K562 (cell line): ENCODE measurements at regions not wholly inside any gene's neighbourhood (a gene's known extent, or its start where the extent isn't known, plus 50 kb on each side); places are given as distances from the start of the nearest gene placed in this dataset.

Experiments used
- ATAC-seq: fragments of 200-7000 bp; cut with Tn5 transposase; 3 replicates; pipeline ENCODE4 v1.9.1; 2020; ENCODE audit warnings: moderate library complexity
- BruUV-seq: library from RNA; stranded (reverse); fragments of 400-500 nt; replicated peaks from 2 replicates; lab custom pipeline; 2021; lab: Mats Ljungman, UMichigan
- CTCF ChIA-PET: fragments of 300-600 bp; formaldehyde crosslinking; extraction: SDS; loops from one replicate; lab custom pipeline; 2021; ENCODE audit warnings: low intra/inter-chr PET ratio; lab: Yijun Ruan, JAX
- POLR2A ChIA-PET: fragments of 300-600, 350-650 bp; sonication (Branson Sonifier 250); formaldehyde crosslinking; extraction: SDS; loops from one replicate; lab custom pipeline; 2021; ENCODE audit warnings: antibody characterized with exemption, inconsistent platforms; lab: Yijun Ruan, JAX
- DNase-seq, 4 experiments: peaks; one replicate each; pipeline versions ENCODE4 v3.0.0 to v3.0.0-alpha.2; 2011 to 2018; ENCODE audit warnings: low spot score in 3 of 4, mixed read lengths in 3 of 4; ENCODE audit errors: extremely low read depth in 1 of 4
- FAIRE-seq: peaks from 2 replicates; lab custom pipeline; 2011; peaks lifted over from hg19 to GRCh38; lab: Jason Lieb, UNC
- H2AFZ ChIP-seq: 2 replicates; pipeline ENCODE4 v1.6.0; 2011; ENCODE audit warnings: low read depth, low read length, control low read depth, inconsistent platforms
- H3K27ac ChIP-seq: fragments of 200-600 bp; 3 replicates; pipeline ENCODE4 v1.8.0; 2011; ENCODE audit warnings: low read depth, mild to moderate bottlenecking, control low read depth, inconsistent platforms, low read length, moderate library complexity, mixed read lengths; ENCODE audit errors: extremely low read depth
- H3K27me3 ChIP-seq, 2 experiments: fragments of 300-600 bp in 1 of 2; 2 replicates in 1 of 2; 3 replicates in 1 of 2; pipeline versions ENCODE4 v1.6.0 to v1.8.0; 2011; ENCODE audit warnings: inconsistent platforms in 2 of 2, low read length in 2 of 2, mild to moderate bottlenecking in 1 of 2, mixed read lengths in 1 of 2, moderate library complexity in 1 of 2; ENCODE audit not compliant: control insufficient read depth in 2 of 2, insufficient read depth in 2 of 2
- H3K36me3 ChIP-seq: fragments of 300-600 bp; 3 replicates; pipeline ENCODE4 v1.8.0; 2011; ENCODE audit warnings: mild to moderate bottlenecking, low read length, inconsistent platforms; ENCODE audit not compliant: control insufficient read depth, insufficient read depth
- H3K4me1 ChIP-seq, 2 experiments: fragments of 200-600 bp in 1 of 2; replicated peaks in 1 of 2; 2 replicates in 1 of 2; 3 replicates in 1 of 2; pipeline versions ENCODE4 v1.5.1 to v1.8.0; 2011; ENCODE audit warnings: inconsistent platforms in 2 of 2, low read length in 2 of 2, mild to moderate bottlenecking in 1 of 2, mixed read lengths in 1 of 2, moderate library complexity in 1 of 2; ENCODE audit not compliant: control insufficient read depth in 2 of 2, insufficient read depth in 2 of 2
- H3K4me2 ChIP-seq: 2 replicates; pipeline ENCODE4 v1.6.1; 2011; ENCODE audit warnings: low read length, control low read depth, inconsistent platforms, mixed read lengths; ENCODE audit not compliant: insufficient read depth
- H3K4me3 ChIP-seq: fragments of 200-600 bp; sonication (generic), shearing (Covaris generic); 2 replicates; pipeline ENCODE4 v1.5.1; 2016; ENCODE audit warnings: control low read depth, inconsistent platforms
- H3K79me2 ChIP-seq: fragments of 200-600 bp; 3 replicates; pipeline ENCODE4 v1.8.0; 2011; ENCODE audit warnings: low read length, inconsistent platforms; ENCODE audit not compliant: control insufficient read depth, insufficient read depth
- H3K9ac ChIP-seq, 2 experiments: 2 replicates each; pipeline versions ENCODE4 v1.6.0 to v1.6.1; 2011; ENCODE audit warnings: low read depth in 2 of 2, low read length in 2 of 2, control low read depth in 1 of 2, inconsistent platforms in 1 of 2, mild to moderate bottlenecking in 1 of 2, mixed read lengths in 1 of 2; ENCODE audit not compliant: insufficient read depth in 1 of 2
- H3K9me1 ChIP-seq: one replicate; pipeline ENCODE4 v1.6.0; 2011; ENCODE audit warnings: inconsistent platforms, mild to moderate bottlenecking, low read length, moderate library complexity; ENCODE audit not compliant: control insufficient read depth, insufficient read depth
- H3K9me3 ChIP-seq: replicated peaks from 2 replicates; pipeline ENCODE4 v1.5.1; 2011; ENCODE audit warnings: low read depth, low read length, inconsistent platforms; ENCODE audit not compliant: control insufficient read depth, insufficient read depth
- H4K20me1 ChIP-seq: replicated peaks from 2 replicates; pipeline ENCODE4 v1.6.1; 2011; ENCODE audit warnings: low read length, inconsistent platforms, mixed read lengths; ENCODE audit not compliant: control insufficient read depth, insufficient read depth
- MTA3 ChIP-seq: fragments of 450-650 bp; formaldehyde crosslinking; IDR thresholded peaks from 2 replicates; pipeline ENCODE4 v1.6.1; 2017; ENCODE audit warnings: mild to moderate bottlenecking, borderline replicate concordance
- NR1H2 ChIP-seq: sonication (generic); formaldehyde crosslinking; IDR thresholded peaks from 2 replicates; pipeline ENCODE4 v1.4.0; 2020; ENCODE audit warnings: mild to moderate bottlenecking, missing genetic modification reagents
- NR2C2 ChIP-seq, 2 experiments: fragments of 200-800 bp in 1 of 2; sonication (Bioruptor generic) in 1 of 2; sonication (generic) in 1 of 2; formaldehyde crosslinking in 1 of 2; IDR thresholded peaks; 2 replicates each; pipeline versions ENCODE4 v1.6.1 to v1.8.0; 2016 to 2022; ENCODE audit warnings: mild to moderate bottlenecking in 1 of 2, missing compliant biosample characterization in 1 of 2, missing genetic modification characterization in 1 of 2, missing genetic modification reagents in 1 of 2
- RHOXF2B ChIP-seq: fragments of 250-450 bp; sonication (Bioruptor Pico); conservative IDR thresholded peaks from 2 replicates; pipeline ENCODE4 v1.5.1; 2021
- SRSF3 ChIP-seq: fragments of 200-400 bp; formaldehyde crosslinking; IDR thresholded peaks from 2 replicates; pipeline ENCODE4 v1.6.1; 2016; ENCODE audit warnings: mild to moderate bottlenecking, low read length, moderate library complexity; ENCODE audit not compliant: insufficient read depth
- WGBS: fragments of 100-300 bp; shearing (Covaris generic); methylation state at CpG from one replicate; pipeline ENCODE4 v1.1.6; 2016; ENCODE audit warnings: low coverage, mixed read lengths; ENCODE audit not compliant: insufficient coverage; ENCODE audit errors: missing lambda C conversion rate; 5-methylcytosine and 5-hydroxymethylcytosine counted together
- in situ Hi-C: fragments of 300-500 bp; cut with MboI; formaldehyde crosslinking; loops from 4 replicates; pipeline ENCODE4 v1.15.0; 2018; ENCODE audit warnings: inconsistent platforms, mixed read lengths
- intact Hi-C: fragments of 100-400 bp; cut with micrococcal nuclease; formaldehyde crosslinking; loops from 2 replicates; pipeline ENCODE4 v1.14.2; 2022
- TF ChIP-seq, protein P1 (sequence below): IDR thresholded peaks from 2 replicates; pipeline ENCODE4 v1.6.1; 2011; ENCODE audit not compliant: insufficient read length; ENCODE audit errors: extremely low read depth
- TF ChIP-seq, protein P2 (sequence below): sonication (generic); formaldehyde crosslinking; IDR thresholded peaks from 2 replicates; pipeline ENCODE4 v1.8.0; 2022; ENCODE audit warnings: missing genetic modification reagents, mild to moderate bottlenecking, moderate library complexity, borderline replicate concordance
- TF ChIP-seq, protein P3 (sequence below): fragments of 450-650 bp; IDR thresholded peaks from 2 replicates; pipeline ENCODE4 v1.6.1; 2016; ENCODE audit warnings: missing biosample characterization, missing genetic modification characterization
- TF ChIP-seq, protein P4 (sequence below): fragments of 450-650 bp; IDR thresholded peaks from 2 replicates; pipeline ENCODE4 v1.6.1; 2016
- TF ChIP-seq, protein P5 (sequence below): sonication (generic); formaldehyde crosslinking; IDR thresholded peaks from 2 replicates; pipeline ENCODE4 v1.8.0; 2023; ENCODE audit warnings: mild to moderate bottlenecking, missing genetic modification reagents

DNA sequence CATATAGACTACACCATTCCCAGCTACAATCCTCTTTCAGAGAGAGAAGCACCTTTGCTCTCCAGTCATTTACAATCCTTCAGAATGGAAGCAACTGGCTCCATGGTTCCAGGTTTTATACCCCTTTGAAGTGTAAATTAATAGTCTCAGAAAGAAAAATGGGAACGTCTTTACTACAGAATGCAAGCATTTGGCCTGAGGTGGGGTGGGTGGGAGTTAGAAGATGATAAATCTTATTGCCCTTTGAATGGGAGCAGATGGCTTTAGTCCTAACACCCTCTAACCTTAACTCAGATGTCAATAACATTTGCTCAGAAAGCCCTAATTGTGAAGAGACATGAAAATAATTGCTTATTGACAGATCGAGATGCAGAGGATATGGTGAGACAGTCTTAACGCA, 84.2 kb upstream of the KCNMA1 start:
- H3K9ac ChIP-seq, result no peak overlapping the region
- no peak for ATAC-seq
- H3K27me3 ChIP-seq, result 0 out of 5 replicates have a peak, but pooled peaks cover 0 to 4% of the 10 kb centered on the region in 2 experiments
- in situ Hi-C loops (no loop called here), intact Hi-C loops (loop anchor here (5.0 kb wide), 1 partner anchor 250 kb away; no protein-coding TSS in a partner anchor)
- no peaks in the 10 kb centered on the region for H3K9me3 ChIP-seq
- H3K4me2 ChIP-seq, result no peak overlapping the region
- H3K4me3 ChIP-seq, result no peak overlapping the region
- BruUV-seq, result no TSS peak
- H3K36me3 ChIP-seq, result no peaks in the 10 kb centered on the region
- ChIA-PET POLR2A (no interaction called here), CTCF (no interaction called here)
- H3K27ac ChIP-seq, result no peak overlapping the region
- TF ChIP-seq, protein P1, sequence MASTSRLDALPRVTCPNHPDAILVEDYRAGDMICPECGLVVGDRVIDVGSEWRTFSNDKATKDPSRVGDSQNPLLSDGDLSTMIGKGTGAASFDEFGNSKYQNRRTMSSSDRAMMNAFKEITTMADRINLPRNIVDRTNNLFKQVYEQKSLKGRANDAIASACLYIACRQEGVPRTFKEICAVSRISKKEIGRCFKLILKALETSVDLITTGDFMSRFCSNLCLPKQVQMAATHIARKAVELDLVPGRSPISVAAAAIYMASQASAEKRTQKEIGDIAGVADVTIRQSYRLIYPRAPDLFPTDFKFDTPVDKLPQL, result no peak
- TF ChIP-seq NR2C2 (CRISPR knock-in tag; IDR thresholded peaks at IDR 0.05) (no peak), NR2C2 (tag; IDR thresholded peaks at IDR 0.05) (no peak), SRSF3 (no peak)
- H3K9me1 ChIP-seq, result no peaks in the 10 kb centered on the region
- no peak for DNase-seq
- 8% methylated on average over 3 of the region's 3 CpGs for WGBS
- H4K20me1 ChIP-seq, result no peaks in the 10 kb centered on the region
- no peak for FAIRE-seq
- no peak overlapping the region for H2AFZ ChIP-seq
- no peaks in the 10 kb centered on the region for H3K4me1 ChIP-seq
- no peaks in the 10 kb centered on the region for H3K79me2 ChIP-seq

DNA sequence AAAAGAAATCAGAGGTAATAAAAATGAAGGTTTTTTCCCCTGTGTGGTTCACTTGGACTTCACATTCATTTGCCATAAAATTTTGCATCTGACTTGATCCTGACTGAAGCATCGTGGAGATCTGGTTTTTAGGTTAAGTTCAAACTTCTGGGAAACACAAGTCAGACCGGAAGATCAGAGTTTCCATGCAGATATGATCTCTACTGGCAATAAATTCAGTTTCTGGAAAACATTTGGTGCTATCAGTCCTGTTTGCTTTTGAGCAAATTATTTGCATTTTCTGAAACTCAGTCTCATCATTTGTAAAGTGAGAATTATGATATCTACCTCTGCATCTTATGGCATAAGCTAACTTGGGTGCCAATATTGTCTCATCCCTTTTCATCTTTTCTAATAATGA, 81.3 kb upstream of the KCNMA1 start:
- no peaks in the 10 kb centered on the region for H3K4me1 ChIP-seq
- FAIRE-seq (no peak), ATAC-seq (no peak), DNase-seq (no peak)
- H3K4me3 ChIP-seq, result no peak overlapping the region
- no peak overlapping the region for H3K27ac ChIP-seq
- peaks cover 0 to 18% of the 10 kb centered on the region in 2 experiments; a peak in 2 of 5 replicates for H3K27me3 ChIP-seq
- no peak overlapping the region for H3K9ac ChIP-seq
- H3K9me1 ChIP-seq, result no peaks in the 10 kb centered on the region
- no peaks in the 10 kb centered on the region for H4K20me1 ChIP-seq
- ChIA-PET POLR2A (interaction anchor here (0.7 kb wide), 1 partner anchor 419 kb away, joined by 3 read pairs; no protein-coding TSS in a partner anchor), CTCF (interaction anchor here (2.2 kb wide), 1 partner anchor 37 kb away, joined by 10 read pairs; no protein-coding TSS in a partner anchor)
- no peak overlapping the region for H3K4me2 ChIP-seq
- H2AFZ ChIP-seq, result no peak overlapping the region
- H3K36me3 ChIP-seq, result no peaks in the 10 kb centered on the region
- WGBS, result 0% methylated on average over 2 of the region's 2 CpGs
- intact Hi-C loops (loop anchor here (1.0 kb wide), 2 partner anchors 37 to 118 kb away; no protein-coding TSS in a partner anchor), in situ Hi-C loops (no loop called here)
- no TSS peak for BruUV-seq
- H3K9me3 ChIP-seq, result no peaks in the 10 kb centered on the region
- no peaks in the 10 kb centered on the region for H3K79me2 ChIP-seq
- TF ChIP-seq NR1H2 (no peak), RHOXF2B (CRISPR knock-in tag) (no peak), MTA3 (no peak)
- TF ChIP-seq, protein P2, sequence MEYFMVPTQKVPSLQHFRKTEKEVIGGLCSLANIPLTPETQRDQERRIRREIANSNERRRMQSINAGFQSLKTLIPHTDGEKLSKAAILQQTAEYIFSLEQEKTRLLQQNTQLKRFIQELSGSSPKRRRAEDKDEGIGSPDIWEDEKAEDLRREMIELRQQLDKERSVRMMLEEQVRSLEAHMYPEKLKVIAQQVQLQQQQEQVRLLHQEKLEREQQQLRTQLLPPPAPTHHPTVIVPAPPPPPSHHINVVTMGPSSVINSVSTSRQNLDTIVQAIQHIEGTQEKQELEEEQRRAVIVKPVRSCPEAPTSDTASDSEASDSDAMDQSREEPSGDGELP, result no peak
- TF ChIP-seq, protein P3, sequence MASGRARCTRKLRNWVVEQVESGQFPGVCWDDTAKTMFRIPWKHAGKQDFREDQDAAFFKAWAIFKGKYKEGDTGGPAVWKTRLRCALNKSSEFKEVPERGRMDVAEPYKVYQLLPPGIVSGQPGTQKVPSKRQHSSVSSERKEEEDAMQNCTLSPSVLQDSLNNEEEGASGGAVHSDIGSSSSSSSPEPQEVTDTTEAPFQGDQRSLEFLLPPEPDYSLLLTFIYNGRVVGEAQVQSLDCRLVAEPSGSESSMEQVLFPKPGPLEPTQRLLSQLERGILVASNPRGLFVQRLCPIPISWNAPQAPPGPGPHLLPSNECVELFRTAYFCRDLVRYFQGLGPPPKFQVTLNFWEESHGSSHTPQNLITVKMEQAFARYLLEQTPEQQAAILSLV (tag), result no peak
- TF ChIP-seq, protein P4, sequence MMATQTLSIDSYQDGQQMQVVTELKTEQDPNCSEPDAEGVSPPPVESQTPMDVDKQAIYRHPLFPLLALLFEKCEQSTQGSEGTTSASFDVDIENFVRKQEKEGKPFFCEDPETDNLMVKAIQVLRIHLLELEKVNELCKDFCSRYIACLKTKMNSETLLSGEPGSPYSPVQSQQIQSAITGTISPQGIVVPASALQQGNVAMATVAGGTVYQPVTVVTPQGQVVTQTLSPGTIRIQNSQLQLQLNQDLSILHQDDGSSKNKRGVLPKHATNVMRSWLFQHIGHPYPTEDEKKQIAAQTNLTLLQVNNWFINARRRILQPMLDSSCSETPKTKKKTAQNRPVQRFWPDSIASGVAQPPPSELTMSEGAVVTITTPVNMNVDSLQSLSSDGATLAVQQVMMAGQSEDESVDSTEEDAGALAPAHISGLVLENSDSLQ, result no peak
- TF ChIP-seq, protein P5, sequence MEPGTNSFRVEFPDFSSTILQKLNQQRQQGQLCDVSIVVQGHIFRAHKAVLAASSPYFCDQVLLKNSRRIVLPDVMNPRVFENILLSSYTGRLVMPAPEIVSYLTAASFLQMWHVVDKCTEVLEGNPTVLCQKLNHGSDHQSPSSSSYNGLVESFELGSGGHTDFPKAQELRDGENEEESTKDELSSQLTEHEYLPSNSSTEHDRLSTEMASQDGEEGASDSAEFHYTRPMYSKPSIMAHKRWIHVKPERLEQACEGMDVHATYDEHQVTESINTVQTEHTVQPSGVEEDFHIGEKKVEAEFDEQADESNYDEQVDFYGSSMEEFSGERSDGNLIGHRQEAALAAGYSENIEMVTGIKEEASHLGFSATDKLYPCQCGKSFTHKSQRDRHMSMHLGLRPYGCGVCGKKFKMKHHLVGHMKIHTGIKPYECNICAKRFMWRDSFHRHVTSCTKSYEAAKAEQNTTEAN (CRISPR knock-in tag), result no peak
